Fibroblast of lung (primary cell): ENCODE measurements at regions not wholly inside any gene's neighbourhood (a gene's known extent, or its start where the extent isn't known, plus 50 kb on each side); places are given as distances from the start of the nearest gene placed in this dataset.
"Not testable (repeated sequence)": the region's sequence is repeated elsewhere in the genome, so short reads cannot be mapped to it uniquely, and the experiment has no call there.

Source experiments
- DNase-seq, 2 donors: peaks; one replicate each; pipeline versions ENCODE4 v3.0.0 to v3.0.0-alpha.2; 2010; ENCODE audit warnings: low read depth in 2 of 2
- H2AFZ ChIP-seq: 2 replicates; pipeline ENCODE4 v1.5.1; 2012; ENCODE audit warnings: low read length, control low read depth, inconsistent platforms
- H3K27ac ChIP-seq: 2 replicates; pipeline ENCODE4 v1.5.1; 2011; ENCODE audit warnings: low read length, control low read depth; ENCODE audit not compliant: insufficient read depth
- H3K27me3 ChIP-seq: 2 replicates; pipeline ENCODE4 v1.5.1; 2011; ENCODE audit warnings: mild to moderate bottlenecking, low read length; ENCODE audit not compliant: control insufficient read depth, insufficient read depth
- H3K36me3 ChIP-seq: 2 replicates; pipeline ENCODE4 v1.5.1; 2011; ENCODE audit warnings: low read length; ENCODE audit not compliant: control insufficient read depth, insufficient read depth
- H3K4me1 ChIP-seq: 2 replicates; pipeline ENCODE4 v1.5.1; 2011; ENCODE audit warnings: low read length; ENCODE audit not compliant: control insufficient read depth, insufficient read depth; ENCODE audit errors: extremely low read depth
- H3K4me2 ChIP-seq: 2 replicates; pipeline ENCODE4 v1.5.1; 2011; ENCODE audit warnings: low read length, control low read depth; ENCODE audit not compliant: insufficient read depth; ENCODE audit errors: extremely low read depth
- H3K4me3 ChIP-seq, 4 experiments: fragments of 200-600 bp in 1 of 4; sonication (generic) in 1 of 4; replicated peaks in 1 of 4; 2 replicates each; pipeline ENCODE4 v1.5.1; 2011 to 2016; ENCODE audit warnings: low read length in 4 of 4, low read depth in 3 of 4, mild to moderate bottlenecking in 3 of 4, control low read depth in 2 of 4, inconsistent platforms in 1 of 4, mixed read lengths in 1 of 4; ENCODE audit not compliant: insufficient read depth in 1 of 4; ENCODE audit errors: control extremely low read depth in 1 of 4
- H3K79me2 ChIP-seq: 2 replicates; pipeline ENCODE4 v1.5.1; 2012; ENCODE audit warnings: mild to moderate bottlenecking, low read length, inconsistent platforms; ENCODE audit not compliant: control insufficient read depth, insufficient read depth
- H3K9ac ChIP-seq: 2 replicates; pipeline ENCODE4 v1.5.1; 2011; ENCODE audit warnings: mild to moderate bottlenecking, low read length, control low read depth; ENCODE audit not compliant: insufficient read depth
- H3K9me3 ChIP-seq: 2 replicates; pipeline ENCODE4 v1.5.1; 2012; ENCODE audit warnings: low read depth, low read length; ENCODE audit not compliant: control insufficient read depth, insufficient read depth
- H4K20me1 ChIP-seq: 2 replicates; pipeline ENCODE4 v1.5.1; 2011; ENCODE audit warnings: low read length; ENCODE audit not compliant: control insufficient read depth, insufficient read depth; ENCODE audit errors: extremely low read depth
- CTCF ChIP-seq, 2 donors: IDR thresholded peaks in 1 of 2; conservative IDR thresholded peaks in 1 of 2; 1 replicate in 1 of 2; 2 replicates in 1 of 2; pipeline ENCODE4 v1.5.1; 2011 to 2012; ENCODE audit warnings: low read length in 2 of 2, control low read depth in 1 of 2, inconsistent platforms in 1 of 2, low read depth in 1 of 2, mild to moderate bottlenecking in 1 of 2
- EZH2 ChIP-seq: IDR thresholded peaks from 2 replicates; pipeline ENCODE4 v1.5.1; 2012; ENCODE audit warnings: low read length, control low read depth, mild to moderate bottlenecking; ENCODE audit errors: missing control alignments

GRCh38 chr12:131206630-131207299, 253.1 kb downstream of the ADGRD1 start:
- H4K20me1 ChIP-seq, H3K4me1 ChIP-seq, H3K4me3 ChIP-seq, H3K36me3 ChIP-seq, H2AFZ ChIP-seq, H3K9me3 ChIP-seq, H3K4me2 ChIP-seq, DNase-seq, H3K27me3 ChIP-seq, H3K79me2 ChIP-seq, H3K27ac ChIP-seq, H3K9ac ChIP-seq: not testable (repeated sequence)

GRCh38 chr12:131207300-131207660, 253.6 kb downstream of the ADGRD1 start:
- not testable (repeated sequence) for H2AFZ ChIP-seq, DNase-seq, H3K36me3 ChIP-seq, H3K27ac ChIP-seq, H3K4me3 ChIP-seq, H3K9ac ChIP-seq, H3K4me1 ChIP-seq, H4K20me1 ChIP-seq, H3K4me2 ChIP-seq, H3K79me2 ChIP-seq, H3K9me3 ChIP-seq, H3K27me3 ChIP-seq

- DNase-seq, H3K27me3 ChIP-seq, H3K27ac ChIP-seq, H3K4me2 ChIP-seq, H3K4me3 ChIP-seq, H4K20me1 ChIP-seq, H3K9ac ChIP-seq, H3K9me3 ChIP-seq, H3K4me1 ChIP-seq, H3K79me2 ChIP-seq, H2AFZ ChIP-seq, H3K36me3 ChIP-seq: not testable (repeated sequence)
Observed at GRCh38 chr12:131207841-131208240, 254.1 kb downstream of the ADGRD1 start.

- Histone ChIP-seq H3K9me3 (no peaks in the 10 kb centered on the region), H3K27me3 (no peaks in the 10 kb centered on the region), H2AFZ (no peak overlapping the region), H3K4me1 (no peaks in the 10 kb centered on the region), H3K27ac (no peak overlapping the region), H3K4me3 (no peak overlapping the region), H3K4me2 (no peak overlapping the region), H3K79me2 (no peaks in the 10 kb centered on the region), H4K20me1 (no peaks in the 10 kb centered on the region), H3K9ac (no peak overlapping the region), H3K36me3 (no peaks in the 10 kb centered on the region)
- no peak for TF ChIP-seq EZH2
- TF ChIP-seq CTCF (conservative IDR thresholded peaks at IDR 0.05 in 1 of 2, IDR thresholded peaks at IDR 0.05 in 1 of 2; ENCODE audit: low read depth in 1 of 2, low read length in 2 of 2), result no peak
- DNase-seq, result no peak
Observed at GRCh38 chr12:131208425-131208824, 254.7 kb downstream of the ADGRD1 start.
